HEK293T (cell line): ENCODE measurements at regions not wholly inside any gene's neighbourhood (a gene's known extent, or its start where the extent isn't known, plus 50 kb on each side); places are given as distances from the start of the nearest gene placed in this dataset.

Source experiments
- BHLHE40 ChIP-seq: fragments of 450-650 bp; IDR thresholded peaks from 2 replicates; pipeline ENCODE4 v1.6.1; 2016; ENCODE audit warnings: mild to moderate bottlenecking, moderate library complexity, borderline replicate concordance
- FOXA1 ChIP-seq: fragments of 450-650 bp; IDR thresholded peaks from 2 replicates; pipeline ENCODE4 v1.6.1; 2016; ENCODE audit warnings: mild to moderate bottlenecking
- FOXK2 ChIP-seq: fragments of 450-650 bp; IDR thresholded peaks from 2 replicates; pipeline ENCODE4 v1.6.1; 2016; ENCODE audit warnings: mild to moderate bottlenecking
- FOXM1 ChIP-seq: fragments of 450-650 bp; IDR thresholded peaks from 2 replicates; pipeline ENCODE4 v1.6.1; 2017; ENCODE audit warnings: mild to moderate bottlenecking, borderline replicate concordance
- HDGF ChIP-seq: fragments of 450-650 bp; IDR thresholded peaks from 2 replicates; pipeline ENCODE4 v1.6.1; 2017; ENCODE audit warnings: antibody characterized with exemption, borderline replicate concordance
- SP1 ChIP-seq: fragments of 450-650 bp; IDR thresholded peaks from 2 replicates; pipeline ENCODE4 v1.6.1; 2017
- SUZ12 ChIP-seq: fragments of 450-650 bp; IDR thresholded peaks from 2 replicates; pipeline ENCODE4 v1.6.1; 2016; ENCODE audit warnings: mild to moderate bottlenecking
- ZNF384 ChIP-seq: fragments of 450-650 bp; IDR thresholded peaks from 2 replicates; pipeline ENCODE4 v1.6.1; 2016
- TF ChIP-seq, protein P1 (sequence below): fragments of 450-650 bp; IDR thresholded peaks from 2 replicates; pipeline ENCODE4 v1.6.1; 2016

DNA sequence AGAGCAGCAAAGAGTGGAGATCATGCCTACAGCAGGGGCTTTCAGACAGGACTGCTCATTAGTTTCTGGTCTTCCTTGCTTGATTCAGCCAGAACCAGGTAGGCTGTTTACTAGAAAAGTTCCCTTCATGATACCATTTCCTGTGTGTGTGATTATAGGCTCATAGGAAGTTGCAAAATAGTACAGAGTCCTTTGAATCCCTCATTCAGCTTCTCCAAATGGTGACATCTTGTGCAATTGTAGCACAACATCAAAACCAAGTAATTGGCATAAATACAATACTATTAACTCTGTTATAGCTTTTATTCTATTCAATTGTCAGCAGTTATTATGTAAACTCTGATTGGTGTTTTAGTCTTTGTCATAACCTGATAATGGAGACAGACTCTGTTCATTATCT lies 347.3 kb upstream of the CDH4 start:
- TF ChIP-seq SP1 (no peak), FOXA1 (no peak), SUZ12 (no peak), FOXM1 (no peak), HDGF (no peak), ZNF384 (no peak), FOXK2 (no peak), BHLHE40 (no peak)
- TF ChIP-seq, protein P1, sequence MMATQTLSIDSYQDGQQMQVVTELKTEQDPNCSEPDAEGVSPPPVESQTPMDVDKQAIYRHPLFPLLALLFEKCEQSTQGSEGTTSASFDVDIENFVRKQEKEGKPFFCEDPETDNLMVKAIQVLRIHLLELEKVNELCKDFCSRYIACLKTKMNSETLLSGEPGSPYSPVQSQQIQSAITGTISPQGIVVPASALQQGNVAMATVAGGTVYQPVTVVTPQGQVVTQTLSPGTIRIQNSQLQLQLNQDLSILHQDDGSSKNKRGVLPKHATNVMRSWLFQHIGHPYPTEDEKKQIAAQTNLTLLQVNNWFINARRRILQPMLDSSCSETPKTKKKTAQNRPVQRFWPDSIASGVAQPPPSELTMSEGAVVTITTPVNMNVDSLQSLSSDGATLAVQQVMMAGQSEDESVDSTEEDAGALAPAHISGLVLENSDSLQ, result no peak
